ENCODE measurements at regions not wholly inside any gene's neighbourhood (a gene's known extent, or its start where the extent isn't known, plus 50 kb on each side); places are given as distances from the start of the nearest gene placed in this dataset.
A peak's percentile ranks its signal among the peaks of the same experiment; 100 is the strongest.
"Not testable (repeated sequence)": the region's sequence is repeated elsewhere in the genome, so short reads cannot be mapped to it uniquely, and the experiment has no call there.

DNA sequence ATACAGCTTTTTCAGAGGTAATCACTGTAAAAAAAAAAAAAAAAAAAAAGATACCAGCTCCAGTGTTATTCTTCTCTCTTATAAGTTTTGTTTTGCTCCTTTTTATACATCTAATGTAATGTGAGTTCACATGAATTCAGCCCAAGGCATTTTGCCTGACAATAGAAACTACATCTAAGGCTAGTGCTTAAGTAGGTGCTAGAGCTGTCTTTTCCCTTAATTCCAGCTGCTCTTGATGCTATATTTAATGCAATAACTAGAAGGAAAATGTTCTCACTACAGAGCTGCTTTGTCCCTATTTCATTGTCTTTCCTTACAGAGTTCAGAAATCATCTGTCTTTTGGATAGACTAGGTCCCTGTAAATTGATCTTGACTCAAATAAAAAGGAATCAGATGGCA is 150.1 kb downstream of the NAA11 start:
- DNase-seq = no peak

DNA sequence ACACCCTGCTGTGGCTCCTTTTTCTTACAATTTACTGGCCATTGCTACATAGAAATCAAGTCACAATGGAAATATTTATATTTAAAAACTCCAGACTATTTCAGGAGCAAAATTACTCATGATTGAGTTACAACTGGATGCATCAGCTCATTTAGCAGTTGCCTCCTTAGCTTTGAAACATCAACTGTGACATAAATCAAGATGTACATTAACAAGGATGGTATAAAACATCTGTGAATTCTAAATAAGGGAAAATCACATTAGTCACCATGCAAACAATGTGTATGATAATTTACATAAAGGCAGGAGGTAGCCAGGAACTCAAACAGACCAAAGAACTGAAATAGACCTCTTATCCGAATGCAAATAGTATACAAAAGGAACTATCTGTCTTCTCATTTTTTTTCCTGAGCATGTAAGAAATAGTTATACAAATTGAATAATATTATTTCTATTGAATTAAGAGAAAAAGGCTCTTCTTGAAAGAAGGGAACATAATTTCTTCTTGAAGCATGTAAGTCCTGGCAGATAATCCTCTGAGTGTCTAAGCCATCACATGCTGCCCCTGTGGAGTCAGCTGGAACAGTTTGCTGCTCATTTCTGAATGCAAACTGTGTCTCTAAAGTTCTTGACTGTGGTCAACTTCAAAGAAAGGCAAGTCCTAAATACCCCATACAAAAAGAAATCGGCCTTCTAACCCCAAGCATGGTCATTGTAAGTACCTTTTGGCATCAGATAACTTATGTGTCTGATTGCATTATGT is 151.2 kb downstream of the NAA11 start:
- DNase-seq = no peak

DNA sequence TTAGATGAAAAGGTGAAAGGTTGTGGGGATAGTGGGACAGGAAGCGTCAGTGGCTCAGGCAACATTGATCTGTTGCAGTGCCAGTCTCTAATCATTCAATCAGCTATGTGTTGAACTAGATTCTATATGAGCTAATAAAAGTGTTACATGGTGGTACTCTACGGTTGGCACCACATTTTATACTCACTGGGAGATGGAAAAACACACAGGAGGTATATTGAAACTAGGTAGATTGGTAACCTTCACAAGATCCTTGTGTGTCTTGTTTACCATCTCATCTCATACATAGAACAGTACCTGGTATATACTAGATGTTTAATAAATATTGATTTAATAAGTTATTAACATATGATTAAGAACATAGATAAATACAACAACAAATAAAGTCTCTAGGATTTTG is 152.7 kb downstream of the NAA11 start:
- no peak for DNase-seq

DNA sequence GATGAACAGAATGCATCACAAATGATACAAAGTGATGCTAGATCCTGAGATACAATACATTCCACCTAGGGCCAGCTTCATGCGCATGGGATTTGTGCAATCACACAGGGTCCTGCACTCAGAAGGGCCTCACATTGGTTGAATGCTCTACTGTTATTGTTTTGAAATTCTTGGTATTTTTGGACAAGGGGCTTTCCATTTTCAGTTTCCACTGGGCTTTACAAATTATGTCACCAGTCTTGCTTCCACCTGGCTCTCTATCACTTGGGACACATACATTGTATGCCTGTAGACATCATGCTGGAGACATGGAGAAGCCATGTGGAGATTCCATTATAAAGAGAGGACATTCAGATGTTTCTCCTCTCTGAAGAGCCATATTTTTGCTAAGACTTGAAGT is 155.8 kb downstream of the NAA11 start:
- DNase-seq = no peak

DNA sequence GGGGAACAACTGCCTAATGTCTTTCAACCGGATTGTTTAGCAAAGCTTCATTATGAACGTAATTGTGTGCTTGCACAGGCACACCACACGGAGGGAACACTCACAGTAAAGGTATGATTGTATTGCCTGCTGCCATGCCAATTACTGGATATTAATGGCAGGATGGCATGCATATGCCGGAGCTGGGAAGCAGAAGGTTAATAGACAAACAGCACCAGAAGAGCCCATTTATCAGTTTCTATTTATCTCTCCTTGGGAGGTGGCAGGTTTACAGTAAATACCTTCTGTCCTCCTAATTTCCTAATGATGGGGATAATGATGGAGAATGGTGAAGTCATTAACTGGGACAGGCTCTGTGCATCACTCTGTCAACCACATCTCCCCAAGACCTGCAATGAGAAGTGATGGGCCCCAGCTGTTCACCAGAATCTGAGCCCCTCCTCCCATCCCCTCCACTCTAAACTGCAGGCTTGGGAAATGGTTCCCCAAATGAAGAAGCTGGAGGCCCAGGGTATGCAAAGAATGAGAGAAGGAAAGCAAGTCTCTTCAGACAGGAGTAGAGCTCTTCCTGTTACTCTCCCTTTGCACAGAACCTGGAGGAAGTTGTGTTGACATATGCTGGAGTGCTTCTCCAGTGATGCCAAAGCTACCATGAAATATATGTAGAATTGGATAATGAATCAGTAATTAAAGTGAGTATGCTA is 160.8 kb downstream of the NAA11 start:
- DNase-seq = no peak

DNA sequence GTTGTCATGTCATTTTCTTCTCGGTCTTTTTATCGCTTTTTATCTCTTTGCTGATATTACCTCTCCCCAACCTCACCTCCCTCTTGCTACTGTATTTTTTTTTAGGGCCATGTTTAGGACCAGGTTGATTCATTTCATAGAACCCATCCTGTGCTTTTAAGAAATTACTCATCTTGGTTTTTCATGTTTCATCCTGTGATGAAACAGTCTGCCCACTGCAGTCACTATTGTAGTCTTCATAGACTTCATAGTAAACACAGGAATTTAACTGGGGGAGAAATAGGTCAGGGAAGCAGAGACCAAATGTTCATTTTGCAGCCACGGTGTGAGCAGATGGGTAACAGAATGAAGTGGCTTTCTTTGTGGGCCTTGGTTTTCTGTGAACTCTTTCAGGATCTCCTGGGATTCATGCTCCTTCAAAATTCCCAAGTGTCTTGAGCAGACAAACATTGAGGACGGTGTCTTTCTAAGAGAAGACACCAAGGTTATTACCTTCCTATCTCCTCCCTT is 161.8 kb downstream of the NAA11 start:
- DNase-seq = no peak

DNA sequence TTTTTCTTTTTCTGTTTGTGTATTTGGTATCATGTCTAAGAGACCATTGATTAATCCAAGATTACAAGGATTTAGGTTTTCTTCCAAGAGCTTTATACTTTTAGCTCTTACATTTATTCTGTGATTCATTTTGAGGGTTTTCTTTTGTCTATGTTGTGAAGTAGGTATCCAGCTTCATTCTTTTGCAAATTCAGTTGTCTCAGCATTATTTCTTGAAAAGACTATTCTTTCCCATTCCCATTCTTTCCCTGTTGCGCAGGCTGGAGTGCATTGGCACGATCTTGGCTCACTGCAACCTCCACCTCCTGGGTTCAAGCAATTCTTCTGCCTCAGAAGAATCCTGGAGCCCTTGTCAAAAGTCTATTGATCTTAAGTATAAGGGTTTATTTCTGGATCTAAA is 164.9 kb downstream of the NAA11 start:
- DNase-seq = no peak

DNA sequence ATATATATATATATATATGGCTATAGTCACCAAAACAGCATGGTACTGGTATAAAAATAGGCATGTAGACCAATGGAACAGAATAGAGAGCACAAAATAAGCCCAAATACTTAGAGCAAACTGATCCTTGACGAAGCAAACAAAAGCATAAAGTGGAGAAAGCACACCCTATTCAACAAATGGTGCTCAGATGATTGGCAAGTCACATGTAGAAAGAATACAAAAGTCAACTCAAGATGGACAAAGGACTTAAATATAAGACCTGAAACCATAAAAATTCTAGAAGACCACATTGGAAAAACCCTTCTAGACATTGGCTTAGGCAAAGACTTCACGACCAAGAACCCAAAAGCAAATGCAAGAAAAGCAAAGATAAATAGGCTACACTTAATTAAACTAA is 167.2 kb downstream of the NAA11 start:
- not testable (repeated sequence) for DNase-seq

DNA sequence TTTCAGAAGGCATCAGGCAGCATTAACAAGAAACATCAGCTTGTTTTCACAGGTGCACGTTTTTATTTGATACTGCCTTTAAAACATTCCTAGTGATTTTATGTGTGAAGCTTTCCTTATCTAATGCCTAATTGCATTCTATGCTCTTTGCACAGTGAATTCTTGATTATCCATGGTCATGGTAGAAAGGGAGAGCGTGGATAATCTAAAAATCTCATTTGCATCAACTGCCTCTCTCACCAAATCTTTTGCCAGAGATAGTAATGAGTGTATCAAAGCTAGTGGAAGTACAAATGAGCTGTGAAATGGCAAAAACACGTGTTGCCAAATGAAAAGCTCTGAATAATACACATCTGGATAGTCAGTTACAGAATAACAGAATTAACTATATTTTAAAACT is 170.5 kb downstream of the NAA11 start:
- peak; percentile 83 for DNase-seq

DNA sequence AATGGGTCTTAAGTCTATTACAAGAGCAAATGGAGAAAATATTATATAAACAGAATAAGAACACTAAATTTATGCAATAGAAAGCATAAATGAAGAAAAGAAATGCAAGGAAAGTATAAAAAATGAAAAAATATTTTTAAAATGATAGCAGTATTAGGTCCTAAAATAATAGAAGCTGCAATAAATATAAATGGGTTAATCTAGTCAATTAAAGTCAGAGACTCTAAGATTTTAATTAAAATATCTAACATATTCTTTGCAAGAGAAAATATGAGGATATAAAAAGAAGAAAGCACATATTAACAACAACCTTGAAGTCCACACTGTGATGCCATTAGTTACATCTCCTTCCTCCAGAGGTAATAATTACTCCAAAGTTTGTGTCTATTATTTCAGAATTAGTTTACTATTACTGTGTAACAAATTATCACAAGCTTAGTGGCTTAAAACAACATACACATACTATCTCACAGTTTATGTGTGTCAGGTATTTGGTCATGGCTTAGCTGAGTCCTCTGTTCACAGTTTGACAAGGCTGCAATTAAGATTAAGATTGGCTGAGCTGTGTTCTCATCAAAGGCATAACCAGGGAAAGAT is 174.9 kb downstream of the NAA11 start:
- no peak for DNase-seq

DNA sequence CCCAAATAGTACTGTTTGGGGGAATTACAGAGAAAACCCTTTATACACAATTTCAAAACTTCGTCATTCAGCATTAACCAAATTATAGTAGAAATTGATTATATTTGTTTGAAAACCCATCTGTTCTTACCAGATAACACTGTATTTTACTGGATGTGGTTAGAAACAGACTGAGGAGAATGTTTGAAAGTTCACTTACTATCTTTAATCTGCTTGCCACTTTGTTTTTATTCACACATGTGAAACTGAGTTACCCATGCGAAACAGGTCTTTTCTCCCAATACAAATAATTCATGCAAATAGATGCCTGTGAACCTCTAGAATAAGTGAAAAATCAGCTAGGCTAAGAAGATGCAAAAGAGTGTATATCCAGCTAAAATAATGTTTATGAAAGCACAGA is 177.5 kb downstream of the NAA11 start:
- DNase-seq = no peak

DNA sequence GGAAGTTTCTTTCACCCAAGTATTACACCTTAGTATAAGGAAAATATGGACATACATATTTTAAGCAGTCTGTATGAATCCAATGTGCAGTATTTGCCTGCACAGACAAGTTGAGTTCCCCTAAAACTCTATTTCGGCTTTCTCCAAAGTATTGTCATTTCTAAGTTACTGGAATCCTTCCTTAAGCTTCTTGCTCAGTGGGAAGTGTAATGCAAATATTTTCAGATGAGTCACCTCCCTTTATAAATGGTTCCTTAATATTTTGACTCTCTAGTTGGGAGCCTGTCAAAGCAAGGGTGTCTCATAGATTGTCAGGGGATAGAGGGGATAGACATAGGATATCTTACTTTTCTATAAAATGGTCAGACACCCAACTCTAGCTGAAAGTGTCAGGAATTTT is 178.6 kb downstream of the NAA11 start:
- DNase-seq = peak; percentile 24

DNA sequence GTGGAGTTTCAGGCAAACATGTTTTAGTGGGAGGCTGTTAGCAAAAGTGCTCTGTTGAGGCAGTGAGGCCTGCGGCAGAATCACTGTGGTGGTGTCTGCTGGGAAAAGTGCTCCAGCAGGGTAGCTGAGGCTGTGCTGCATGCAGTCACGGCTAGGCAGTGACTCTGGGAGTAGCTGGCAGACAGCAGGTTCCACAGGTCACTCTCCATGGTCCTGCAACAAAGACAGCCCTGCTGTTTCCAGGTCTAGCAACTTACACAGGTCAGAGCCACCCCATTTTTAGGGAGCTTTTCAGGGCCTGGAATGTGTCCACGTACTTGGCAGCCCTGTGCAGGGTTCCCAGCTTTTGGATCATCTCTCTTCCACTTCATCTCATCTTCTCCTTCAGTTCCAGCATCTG is 184.3 kb downstream of the NAA11 start:
- peak; percentile 40 for DNase-seq

DNA sequence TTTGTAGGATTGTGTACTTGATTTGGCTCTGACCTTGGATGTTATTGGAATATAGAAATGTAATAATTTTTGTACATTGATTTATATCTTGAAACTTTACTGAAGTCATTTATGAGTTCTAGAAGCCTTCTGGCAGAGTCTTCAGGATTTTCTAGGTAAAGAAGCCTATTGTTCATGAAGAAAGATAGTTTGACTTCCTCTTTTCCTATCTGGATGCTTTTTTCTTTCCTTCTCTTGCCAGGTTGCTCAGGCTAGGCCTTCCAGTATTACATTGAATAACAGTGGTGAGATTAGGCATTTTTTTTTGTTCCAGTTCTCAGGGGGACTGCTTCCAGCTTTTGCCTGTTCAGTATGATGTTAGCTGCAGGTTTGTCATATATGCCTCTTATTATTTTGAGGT is 191.1 kb downstream of the NAA11 start:
- no peak for DNase-seq

DNA sequence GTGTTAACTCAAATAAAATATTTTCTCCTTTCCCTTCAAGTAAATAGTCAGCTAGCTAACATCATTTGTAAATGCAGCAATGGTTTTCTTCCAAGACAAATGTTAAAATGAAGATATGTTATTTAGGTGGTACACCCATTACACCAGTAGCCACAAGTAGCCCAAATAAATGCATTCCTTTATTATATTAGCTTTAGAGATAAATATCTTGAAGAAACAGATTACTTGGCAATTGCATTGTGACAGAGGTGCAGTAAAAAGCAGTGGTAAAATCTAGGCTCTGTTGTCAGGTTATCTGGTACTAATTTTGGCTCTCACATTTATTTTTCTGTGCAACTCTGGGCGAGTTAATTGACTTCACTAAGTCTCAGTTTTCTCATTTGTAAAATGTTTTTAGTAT is 193.0 kb downstream of the NAA11 start:
- no peak for DNase-seq

DNA sequence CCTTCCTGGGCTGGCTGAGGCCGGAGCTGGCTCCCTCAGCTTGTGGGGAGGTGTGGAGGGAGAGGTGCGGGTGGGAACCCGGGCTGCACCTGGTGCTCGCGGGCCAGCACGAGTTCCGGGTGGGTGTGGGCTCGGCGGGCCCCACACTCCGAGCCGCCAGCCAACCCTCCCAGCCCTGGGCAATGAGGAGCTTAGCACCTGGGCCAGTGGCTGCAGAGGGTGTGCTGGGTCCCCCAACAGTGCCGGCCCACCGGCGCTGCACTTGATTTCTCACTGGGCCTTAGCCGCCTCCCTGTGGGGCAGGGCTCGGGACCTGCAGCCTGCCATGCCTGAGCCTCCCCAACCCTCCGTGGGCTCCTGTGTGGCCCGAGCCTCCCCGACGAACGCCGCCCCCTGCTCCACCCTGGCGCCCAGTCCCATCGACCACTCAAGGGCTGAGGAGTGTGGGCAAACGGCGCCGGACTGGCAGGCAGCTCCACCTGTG is 182.7 kb upstream of the PAQR3 start:
- no peak for DNase-seq

DNA sequence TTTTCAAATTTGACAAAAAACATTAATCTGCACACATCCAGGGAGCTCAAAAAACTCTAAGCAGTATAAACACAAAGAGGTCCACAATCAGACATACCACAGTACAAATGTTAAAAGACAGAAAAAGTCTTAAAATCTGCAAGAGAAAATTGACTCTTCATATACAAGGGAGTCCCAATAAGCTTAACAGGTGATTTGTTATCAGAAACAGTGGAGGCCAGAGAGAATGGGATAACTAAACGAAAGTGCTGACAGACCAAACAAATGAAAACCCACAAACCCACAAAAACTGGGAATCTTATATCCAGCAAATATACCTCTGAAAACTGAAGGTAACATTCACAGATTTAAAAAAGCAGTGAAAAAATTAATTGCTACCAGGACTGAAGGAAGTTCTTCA is 182.0 kb upstream of the PAQR3 start:
- no peak for DNase-seq

DNA sequence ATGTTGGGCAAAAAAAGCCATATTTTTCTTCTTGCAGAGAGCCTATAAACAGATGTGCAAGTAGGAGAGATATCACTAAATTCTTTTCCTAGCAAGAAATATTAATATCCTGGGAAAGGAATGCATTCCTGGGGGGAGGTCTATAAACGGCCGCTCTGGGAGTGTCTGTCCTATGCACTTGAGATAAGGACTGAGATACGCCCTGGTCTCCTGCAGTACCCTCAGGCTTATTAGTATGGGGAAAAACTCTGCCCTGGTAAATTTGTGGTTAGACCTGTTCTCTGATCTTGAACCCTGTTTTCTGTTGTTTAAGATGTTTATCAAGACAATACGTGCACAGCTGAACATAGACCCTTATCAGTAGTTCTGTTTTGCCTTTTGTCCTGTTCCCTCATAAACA is 177.8 kb upstream of the PAQR3 start:
- not testable (repeated sequence) for DNase-seq

DNA sequence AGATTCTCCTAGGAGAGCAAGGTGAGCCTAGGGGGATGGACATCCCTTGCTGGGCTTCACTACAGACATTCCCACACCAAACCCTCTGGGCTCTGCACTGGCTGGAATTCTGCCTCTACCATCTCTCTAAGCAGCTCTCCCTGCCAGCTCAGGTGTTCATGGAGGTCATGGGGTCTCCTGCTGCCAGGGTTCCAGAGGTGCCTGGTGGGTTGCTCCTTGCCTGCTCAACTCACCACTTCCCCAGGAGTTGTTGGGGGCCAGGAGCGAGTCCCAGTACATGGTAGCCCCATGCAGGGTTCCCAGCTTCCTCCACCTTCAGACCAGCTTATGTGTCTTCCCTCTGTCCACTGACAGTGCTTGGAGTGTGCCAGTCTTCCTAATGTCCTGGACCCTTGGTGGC is 167.8 kb upstream of the PAQR3 start:
- no peak for DNase-seq

DNA sequence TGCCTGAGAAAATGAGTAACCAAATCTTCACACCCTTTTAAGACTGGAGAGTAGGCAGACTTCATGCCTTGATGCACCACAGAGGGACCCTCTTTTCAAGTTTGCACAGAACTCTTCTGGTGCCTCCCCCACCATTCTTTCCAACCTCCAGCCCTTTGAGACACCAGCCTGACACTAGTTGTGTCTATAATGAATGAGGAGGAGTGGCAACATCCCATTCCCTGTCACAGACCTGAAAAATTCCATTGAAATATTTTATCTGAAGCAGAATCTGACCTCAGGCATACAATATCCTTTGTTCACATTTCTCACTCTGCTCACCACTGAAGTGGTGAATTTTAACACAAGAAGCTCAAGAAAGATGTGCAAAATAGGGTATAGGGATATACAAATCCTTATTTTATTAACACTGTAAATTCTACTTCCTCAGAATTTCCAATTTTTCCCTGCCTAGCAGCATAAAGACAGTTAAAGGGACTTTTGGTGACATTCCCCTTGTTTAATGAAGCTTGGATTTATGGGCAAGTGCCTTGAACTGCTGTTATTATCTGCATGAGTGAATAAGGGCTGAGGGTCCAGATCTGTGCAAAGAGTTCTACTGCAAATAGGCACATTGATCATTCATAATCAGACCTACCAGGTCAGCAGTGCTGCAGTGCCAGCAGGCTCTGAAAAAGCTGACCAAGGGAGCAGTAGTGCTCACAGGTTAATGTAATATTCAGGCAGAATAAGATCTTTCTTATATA is 149.9 kb upstream of the PAQR3 start:
- no peak for DNase-seq

DNA sequence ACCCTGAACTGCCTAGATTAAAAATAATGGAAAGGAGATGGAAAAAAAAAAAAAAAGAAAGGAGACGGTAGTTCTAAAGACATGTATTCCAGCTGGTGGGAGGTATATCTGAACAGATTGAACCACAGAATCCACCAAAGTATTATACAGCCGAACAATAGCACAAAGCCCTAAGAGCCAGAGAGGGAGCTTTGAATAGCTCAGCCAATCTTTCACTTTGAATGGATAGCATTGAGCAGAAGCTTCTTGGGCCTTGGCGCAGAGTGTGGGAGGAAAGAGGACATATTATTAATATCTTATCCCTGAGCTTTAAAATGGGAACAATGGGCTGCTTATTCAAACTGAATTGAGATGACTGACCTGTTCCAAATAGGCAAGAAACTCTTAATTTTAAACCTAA is 147.8 kb upstream of the PAQR3 start:
- no peak for DNase-seq

DNA sequence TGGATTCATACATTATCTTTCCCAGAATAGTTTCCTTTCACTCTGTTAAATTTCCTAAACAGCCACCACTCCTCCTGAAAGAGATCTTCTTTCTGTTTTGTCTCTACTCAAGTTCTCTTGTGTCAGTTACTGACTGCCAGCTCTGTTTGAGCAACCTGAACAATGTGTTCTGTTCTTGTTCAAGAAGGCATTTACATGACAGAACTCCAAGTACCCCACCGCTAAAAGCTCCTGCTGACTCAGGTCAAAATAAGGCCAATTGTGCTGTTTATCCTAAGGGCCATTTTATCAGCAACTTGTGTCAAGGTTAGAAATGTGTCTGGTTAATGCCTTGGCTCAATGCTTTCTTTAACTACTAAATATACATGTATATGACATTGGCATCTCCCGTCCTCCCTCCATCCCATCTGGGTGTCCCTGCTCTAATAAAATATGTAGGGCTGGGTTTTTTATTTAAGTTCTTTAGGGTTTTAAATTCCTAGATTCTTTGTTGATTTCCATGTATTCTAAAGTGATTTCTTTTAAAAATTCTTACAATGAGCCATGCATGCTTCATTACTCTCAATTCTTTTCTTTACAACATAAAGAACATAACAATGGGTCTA is 144.3 kb upstream of the PAQR3 start:
- peak; percentile 14 for DNase-seq

All from tongue (tissue), 1 donor.